ENCODE measurements at regions not wholly inside any gene's neighbourhood (a gene's known extent, or its start where the extent isn't known, plus 50 kb on each side); places are given as distances from the start of the nearest gene placed in this dataset.

GRCh38 chr4:13169731-13170525 is 314.2 kb downstream of the RAB28 start:
- POLR2A ChIA-PET (ENCODE audit: partially characterized antibody), result no interaction called here
- Histone ChIP-seq H2AK5ac (ENCODE audit: low read depth, low read length) (no peak overlapping the region), H2BK120ac (replicated peaks; ENCODE audit: low read depth, low read length) (no peak overlapping the region), H3K9me3 (ENCODE audit: insufficient read depth in 2 of 2, low read depth in 1 of 2, low read length in 1 of 2) (no peaks in the 10 kb centered on the region), H2BK15ac (ENCODE audit: low read length) (no peak overlapping the region), H2BK5ac (ENCODE audit: low read depth, low read length) (no peak overlapping the region), H3K4me3 (ENCODE audit: extremely low read depth in 1 of 4, insufficient read depth in 2 of 4, low read depth in 3 of 4, low read length in 4 of 4) (no peak overlapping the region), H3K23ac (ENCODE audit: insufficient read length) (no peak overlapping the region), H2AFZ (ENCODE audit: low read length) (no peak overlapping the region), H4K5ac (ENCODE audit: insufficient read length, low read depth, low read length) (no peak overlapping the region), H3K18ac (ENCODE audit: extremely low read depth, low read length) (no peak overlapping the region), H2BK20ac (ENCODE audit: low read length) (no peak overlapping the region), H4K8ac (ENCODE audit: extremely low read depth, insufficient read depth, low read length) (no peak overlapping the region), H3K9ac (replicated peaks in 1 of 4; ENCODE audit: extremely low read depth in 1 of 4, low read depth in 3 of 4, low read length in 3 of 4) (no peak overlapping the region), H3K27me3 (replicated peaks in 1 of 4; ENCODE audit: control insufficient read depth in 3 of 4, extremely low read depth in 1 of 4, insufficient read depth in 3 of 4, low read length in 3 of 4) (no peaks in the 10 kb centered on the region), H4K20me1 (replicated peaks in 1 of 2; ENCODE audit: control insufficient read depth in 1 of 2, insufficient read depth in 2 of 2, low read length in 2 of 2) (no peaks in the 10 kb centered on the region), H3K79me1 (ENCODE audit: low read depth, low read length) (no peaks in the 10 kb centered on the region), H4K91ac (replicated peaks; ENCODE audit: insufficient read length, low read length) (no peak overlapping the region), H3K27ac (ENCODE audit: low read depth, low read length) (no peak overlapping the region), H3K4me1 (replicated peaks in 1 of 4; ENCODE audit: control insufficient read depth in 3 of 4, insufficient read depth in 4 of 4, low read length in 3 of 4) (no peaks in the 10 kb centered on the region), H3K79me2 (ENCODE audit: control insufficient read depth in 1 of 2, insufficient read depth in 2 of 2, low read length in 2 of 2) (no peaks in the 10 kb centered on the region), H3K4ac (replicated peaks; ENCODE audit: insufficient read length, low read depth, low read length) (no peak overlapping the region), H2BK12ac (ENCODE audit: low read depth, low read length) (no peak overlapping the region), H3K23me2 (ENCODE audit: low read depth, low read length) (no peaks in the 10 kb centered on the region), H3K56ac (replicated peaks; ENCODE audit: insufficient read length, low read depth, low read length) (no peak overlapping the region), H3K14ac (ENCODE audit: insufficient read length) (no peak overlapping the region), H3K36me3 (ENCODE audit: control insufficient read depth in 2 of 4, insufficient read depth in 4 of 4, low read length in 3 of 4) (no peaks in the 10 kb centered on the region), H3K4me2 (ENCODE audit: insufficient read depth in 1 of 2, low read depth in 2 of 2, low read length in 2 of 2) (no peak overlapping the region)
- WGBS, 2 experiments (ENCODE audit: extremely low coverage in 1 of 2, insufficient coverage in 1 of 2, insufficient read length in 1 of 2, insufficient replicate concordance in 2 of 2, low coverage in 1 of 2, low lambda C conversion rate in 2 of 2, missing lambda C conversion rate in 1 of 2), result 91% methylated on average over 3 of the region's 3 CpGs; no CpG with 5 or more reads in 1 of the 2 experiments
- CTCF ChIA-PET (ENCODE audit: partially characterized antibody), result no interaction called here
- no peak for DNase-seq (ENCODE audit: low read depth in 1 of 2, low spot score in 2 of 2)
- no peak for FAIRE-seq
- TF ChIP-seq ATF2 (IDR thresholded peaks at IDR 0.05; ENCODE audit: low read length) (no peak), ATF3 (IDR thresholded peaks at IDR 0.05; ENCODE audit: insufficient read depth, low read depth, low read length) (no peak), RBBP5 (IDR thresholded peaks at IDR 0.05; ENCODE audit: borderline replicate concordance, low read depth, low read length) (no peak), SP2 (IDR thresholded peaks at IDR 0.05; ENCODE audit: low read length) (no peak), EP300 (IDR thresholded peaks at IDR 0.05; ENCODE audit: borderline replicate concordance in 1 of 2, low read depth in 2 of 2, low read length in 2 of 2) (no peak), KDM1A (IDR thresholded peaks at IDR 0.05; ENCODE audit: borderline replicate concordance, low read length) (no peak), MAFK (IDR thresholded peaks at IDR 0.05; ENCODE audit: low read depth, low read length) (no peak), FOSL1 (IDR thresholded peaks at IDR 0.05; ENCODE audit: insufficient read depth, low read depth, low read length) (no peak), YY1 (IDR thresholded peaks at IDR 0.05; ENCODE audit: low read depth, low read length) (no peak), CBX8 (IDR thresholded peaks at IDR 0.05; ENCODE audit: borderline replicate concordance, low read depth, low read length) (no peak), POLR2AphosphoS5 (IDR thresholded peaks at IDR 0.05; ENCODE audit: low read depth, low read length) (no peak)
